Esophagus muscularis mucosa (tissue), 3 donors: ENCODE measurements at regions not wholly inside any gene's neighbourhood (a gene's known extent, or its start where the extent isn't known, plus 50 kb on each side); places are given as distances from the start of the nearest gene placed in this dataset.

Source experiments
- CTCF ChIP-seq, 3 experiments: fragments of 200-600 bp in 2 of 3; fragments of 450-650 bp in 1 of 3; sonication (generic) in 2 of 3; IDR thresholded peaks; one replicate each; pipeline ENCODE4 v1.5.1; 2017 to 2019; ENCODE audit warnings: antibody characterized with exemption in 3 of 3, mild to moderate bottlenecking in 2 of 3, moderate library complexity in 1 of 3
- POLR2A ChIP-seq: fragments of 450-650 bp; IDR thresholded peaks from one replicate; pipeline ENCODE4 v1.6.1; 2017; ENCODE audit warnings: antibody characterized with exemption, moderate library complexity, mild to moderate bottlenecking, low read depth
- POLR2AphosphoS5 ChIP-seq, 2 donors: sonication (generic); formaldehyde crosslinking; IDR thresholded peaks; one replicate each; pipeline ENCODE4 v1.6.1; 2017; ENCODE audit warnings: antibody characterized with exemption in 2 of 2

DNA sequence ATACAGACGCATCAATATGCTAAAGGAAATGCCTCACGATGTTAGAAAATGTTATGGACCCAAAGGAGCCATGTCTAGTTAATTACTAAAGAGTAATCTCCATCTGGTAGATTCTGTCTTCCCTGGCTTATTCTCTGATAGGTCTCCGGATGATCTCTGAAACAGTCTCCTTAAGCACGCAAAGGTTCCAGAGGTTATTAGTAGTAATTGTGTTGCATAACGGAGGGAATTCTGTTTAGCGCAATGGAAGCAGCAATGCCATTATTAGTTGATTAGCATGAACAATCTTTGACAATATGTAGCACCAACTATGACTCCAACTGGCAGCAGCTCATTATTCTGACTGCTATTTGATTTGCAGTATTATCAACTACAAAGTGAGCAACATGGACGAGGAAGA lies 952.5 kb upstream of the SEMA6D start:
- no peak for TF ChIP-seq CTCF (IDR thresholded peaks at IDR 0.05)
- no peak for TF ChIP-seq POLR2AphosphoS5 (IDR thresholded peaks at IDR 0.05)
- no peak for TF ChIP-seq POLR2A
